ENCODE measurements at regions not wholly inside any gene's neighbourhood (a gene's known extent, or its start where the extent isn't known, plus 50 kb on each side); places are given as distances from the start of the nearest gene placed in this dataset.

GRCh38 chr18:34594266-34594665, 115.8 kb upstream of the DTNA start:
- no peak for DNase-seq (ENCODE audit: low read depth)

- peak; percentile 17 for DNase-seq (ENCODE audit: low read depth)
Measured at GRCh38 chr18:34595690-34596089, 114.4 kb upstream of the DTNA start.

GRCh38 chr18:34598120-34598635, 111.9 kb upstream of the DTNA start:
- DNase-seq (ENCODE audit: low read depth) = no peak

GRCh38 chr18:34600158-34600557, 109.9 kb upstream of the DTNA start:
- DNase-seq (ENCODE audit: low read depth) = peak; percentile 1

- DNase-seq (ENCODE audit: low read depth) = no peak
Measured at GRCh38 chr18:34600874-34601656, 109.0 kb upstream of the DTNA start.

- DNase-seq (ENCODE audit: low read depth) = no peak
Measured at GRCh38 chr18:34604591-34604990, 105.5 kb upstream of the DTNA start.

- DNase-seq (ENCODE audit: low read depth) = no peak
Measured at GRCh38 chr18:34606851-34607250, 103.2 kb upstream of the DTNA start.

GRCh38 chr18:34608064-34608463, 102.0 kb upstream of the DTNA start:
- no peak for DNase-seq (ENCODE audit: low read depth)

- no peak for DNase-seq (ENCODE audit: low read depth)
Measured at GRCh38 chr18:34609986-34610648, 100.0 kb upstream of the DTNA start.

GRCh38 chr18:34611904-34612303, 98.2 kb upstream of the DTNA start:
- no peak for DNase-seq (ENCODE audit: low read depth)

- DNase-seq (ENCODE audit: low read depth) = no peak
Measured at GRCh38 chr18:34620258-34620861, 89.7 kb upstream of the DTNA start.

- DNase-seq (ENCODE audit: low read depth) = no peak
Measured at GRCh38 chr18:34623557-34623956, 86.5 kb upstream of the DTNA start.

GRCh38 chr18:34624551-34624950, 85.5 kb upstream of the DTNA start:
- no peak for DNase-seq (ENCODE audit: low read depth)

- no peak for DNase-seq (ENCODE audit: low read depth)
Measured at GRCh38 chr18:34626404-34627136, 83.5 kb upstream of the DTNA start.

- no peak for DNase-seq (ENCODE audit: low read depth)
Measured at GRCh38 chr18:34627137-34627920, 82.8 kb upstream of the DTNA start.

GRCh38 chr18:34631093-34631966, 78.8 kb upstream of the DTNA start:
- DNase-seq (ENCODE audit: low read depth) = no peak

- no peak for DNase-seq (ENCODE audit: low read depth)
Measured at GRCh38 chr18:34632321-34632720, 77.8 kb upstream of the DTNA start.

GRCh38 chr18:34633368-34633767, 76.7 kb upstream of the DTNA start:
- no peak for DNase-seq (ENCODE audit: low read depth)

- DNase-seq (ENCODE audit: low read depth) = no peak
Measured at GRCh38 chr18:34637094-34637801, 72.8 kb upstream of the DTNA start.

- no peak for DNase-seq (ENCODE audit: low read depth)
Measured at GRCh38 chr18:34639687-34640086, 70.4 kb upstream of the DTNA start.

Data from EH (cell line).